Activated CD8-positive, alpha-beta T cell treated with anti-CD3 and anti-CD28 coated beads for 36 hours (primary cell): ENCODE measurements at regions not wholly inside any gene's neighbourhood (a gene's known extent, or its start where the extent isn't known, plus 50 kb on each side); places are given as distances from the start of the nearest gene placed in this dataset.

Experiments
- ATAC-seq: fragments of 200-7000 bp; cut with Tn5 transposase; one replicate; pipeline ENCODE4 v1.10.0; 2021; ENCODE audit warnings: mild to moderate bottlenecking, moderate library complexity
- CTCF ChIA-PET: fragments of 350-600 bp; sonication (Branson Sonifier 250); formaldehyde crosslinking; loops from one replicate; lab custom pipeline; 2021; ENCODE audit warnings: antibody characterized with exemption; lab: Charles Lee
- POLR2A ChIA-PET: fragments of 350-600 bp; sonication (Branson Sonifier 250); formaldehyde crosslinking; loops from one replicate; lab custom pipeline; 2021; ENCODE audit warnings: antibody characterized with exemption; lab: Charles Lee
- DNase-seq: peaks from one replicate; pipeline ENCODE4 v3.0.0-alpha.2; 2020
- H3K27ac Mint-ChIP-seq: one replicate; pipeline ENCODE4 v1.8.0; 2021; ENCODE audit warnings: mild to moderate bottlenecking, mixed read lengths
- H3K27me3 Mint-ChIP-seq: one replicate; pipeline ENCODE4 v1.8.0; 2021; ENCODE audit warnings: mixed read lengths
- H3K36me3 Mint-ChIP-seq: one replicate; pipeline ENCODE4 v1.8.0; 2021; ENCODE audit warnings: low read depth, mixed read lengths
- H3K4me1 Mint-ChIP-seq: one replicate; pipeline ENCODE4 v1.8.0; 2021; ENCODE audit warnings: low read depth, mixed read lengths
- H3K4me3 Mint-ChIP-seq: one replicate; pipeline ENCODE4 v1.8.0; 2021; ENCODE audit warnings: mild to moderate bottlenecking, moderate library complexity, mixed read lengths
- H3K9me3 Mint-ChIP-seq: one replicate; pipeline ENCODE4 v1.8.0; 2021; ENCODE audit warnings: mixed read lengths
- intact Hi-C: fragments of 100-400 bp; cut with micrococcal nuclease; formaldehyde crosslinking; loops from one replicate; pipeline ENCODE4 v1.10.0; 2022
- TF ChIP-seq, protein P1 (sequence below): fragments of 200-600 bp; IDR thresholded peaks from one replicate; pipeline ENCODE4 v1.8.0; 2022; ENCODE audit warnings: antibody characterized with exemption, mild to moderate bottlenecking

DNA sequence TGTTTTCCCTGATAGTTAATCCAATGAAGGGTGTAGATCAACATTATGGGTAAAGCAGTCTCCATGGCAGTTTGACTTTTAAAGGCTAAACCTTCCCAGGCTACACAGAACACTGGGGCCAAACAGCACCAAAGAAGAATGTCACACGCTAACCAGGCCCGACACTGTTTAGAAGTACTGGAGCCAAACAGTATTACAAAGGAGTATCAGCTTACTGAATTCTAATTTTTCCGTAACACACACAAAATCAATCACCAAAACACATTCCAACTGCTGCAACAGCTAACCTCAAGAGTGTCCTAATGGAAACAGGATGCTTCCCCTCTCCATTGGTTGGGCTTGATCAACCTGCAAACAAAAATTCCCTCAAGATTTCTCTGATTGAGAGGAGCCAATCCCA, 783.5 kb downstream of the PCDH18 start:
- TF ChIP-seq, protein P1, sequence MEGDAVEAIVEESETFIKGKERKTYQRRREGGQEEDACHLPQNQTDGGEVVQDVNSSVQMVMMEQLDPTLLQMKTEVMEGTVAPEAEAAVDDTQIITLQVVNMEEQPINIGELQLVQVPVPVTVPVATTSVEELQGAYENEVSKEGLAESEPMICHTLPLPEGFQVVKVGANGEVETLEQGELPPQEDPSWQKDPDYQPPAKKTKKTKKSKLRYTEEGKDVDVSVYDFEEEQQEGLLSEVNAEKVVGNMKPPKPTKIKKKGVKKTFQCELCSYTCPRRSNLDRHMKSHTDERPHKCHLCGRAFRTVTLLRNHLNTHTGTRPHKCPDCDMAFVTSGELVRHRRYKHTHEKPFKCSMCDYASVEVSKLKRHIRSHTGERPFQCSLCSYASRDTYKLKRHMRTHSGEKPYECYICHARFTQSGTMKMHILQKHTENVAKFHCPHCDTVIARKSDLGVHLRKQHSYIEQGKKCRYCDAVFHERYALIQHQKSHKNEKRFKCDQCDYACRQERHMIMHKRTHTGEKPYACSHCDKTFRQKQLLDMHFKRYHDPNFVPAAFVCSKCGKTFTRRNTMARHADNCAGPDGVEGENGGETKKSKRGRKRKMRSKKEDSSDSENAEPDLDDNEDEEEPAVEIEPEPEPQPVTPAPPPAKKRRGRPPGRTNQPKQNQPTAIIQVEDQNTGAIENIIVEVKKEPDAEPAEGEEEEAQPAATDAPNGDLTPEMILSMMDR = no peak
- no peaks in the 10 kb centered on the region for H3K4me1 Mint-ChIP-seq
- H3K27me3 Mint-ChIP-seq = no peaks in the 10 kb centered on the region
- H3K9me3 Mint-ChIP-seq = peaks cover 4% of the 10 kb centered on the region
- ChIA-PET CTCF (no interaction called here), POLR2A (no interaction called here)
- no peak overlapping the region for H3K27ac Mint-ChIP-seq
- ATAC-seq (no peak), DNase-seq (no peak)
- no peaks in the 10 kb centered on the region for H3K36me3 Mint-ChIP-seq
- no peak overlapping the region for H3K4me3 Mint-ChIP-seq
- intact Hi-C loops = no loop called here

DNA sequence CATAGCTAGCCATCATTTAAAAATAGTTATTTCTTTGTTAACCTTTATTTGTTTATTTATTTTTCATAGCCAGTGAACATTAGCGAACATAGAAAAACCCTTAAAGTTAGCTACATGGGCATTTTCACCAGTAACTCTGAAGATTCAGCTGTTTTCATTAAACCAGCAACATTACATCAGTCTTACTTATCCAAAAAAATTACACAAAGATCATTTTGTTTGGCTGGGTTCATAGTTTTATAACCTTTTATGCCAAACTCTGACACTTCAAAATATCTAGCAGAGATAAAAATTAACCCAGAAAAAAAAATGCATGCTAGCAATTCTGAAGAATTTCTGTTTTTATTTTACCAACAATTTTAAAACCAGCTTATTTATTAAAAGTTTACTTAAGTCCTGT, 784.1 kb downstream of the PCDH18 start:
- Mint-ChIP-seq H3K36me3 (no peaks in the 10 kb centered on the region), H3K4me3 (no peak overlapping the region), H3K27me3 (no peaks in the 10 kb centered on the region), H3K9me3 (peaks cover 4% of the 10 kb centered on the region), H3K4me1 (no peaks in the 10 kb centered on the region), H3K27ac (no peak overlapping the region)
- no peak for ATAC-seq
- intact Hi-C loops = no loop called here
- TF ChIP-seq, protein P1 = no peak
- DNase-seq = no peak
- POLR2A ChIA-PET = no interaction called here
- CTCF ChIA-PET = no interaction called here

DNA sequence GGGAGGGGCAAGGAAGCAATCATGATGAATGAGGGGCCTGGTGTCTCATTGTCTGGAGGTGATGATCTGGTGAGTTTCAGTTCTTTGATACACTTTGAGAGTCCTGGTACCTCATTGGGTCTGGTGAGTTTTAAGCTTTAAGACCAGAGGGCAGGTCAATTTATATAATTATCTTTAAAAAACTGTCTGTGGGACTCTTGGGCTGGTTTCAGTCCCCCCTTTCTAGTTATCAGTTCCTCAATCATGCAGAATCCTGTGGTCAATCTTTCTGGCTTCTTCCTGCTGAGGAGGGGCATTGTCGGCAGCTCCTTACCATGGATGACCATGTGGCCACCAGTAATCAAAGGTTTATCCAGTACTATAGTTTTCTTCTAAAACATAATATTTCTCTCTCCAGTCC, 789.1 kb downstream of the PCDH18 start:
- POLR2A ChIA-PET = no interaction called here

DNA sequence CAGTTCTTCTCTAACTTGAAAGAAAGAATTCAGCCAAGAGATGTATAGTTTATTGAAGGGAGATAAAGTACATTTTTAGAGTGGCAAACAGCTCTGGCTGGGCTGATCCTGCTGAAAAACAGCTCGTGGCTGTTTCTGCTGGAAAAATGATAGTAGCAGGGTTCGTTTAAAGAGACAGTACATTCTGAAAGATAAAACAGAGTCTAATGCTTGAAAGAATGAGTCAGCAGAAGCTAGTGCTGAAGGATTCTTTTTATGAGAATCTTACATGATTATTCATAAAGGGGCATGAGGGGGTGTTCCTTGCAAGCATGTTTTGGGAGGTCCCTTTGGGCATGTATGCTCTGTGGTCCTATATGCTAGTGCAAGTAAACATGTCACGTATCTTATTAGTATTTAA, 790.0 kb downstream of the PCDH18 start:
- H3K36me3 Mint-ChIP-seq = no peaks in the 10 kb centered on the region
- CTCF ChIA-PET = no interaction called here

More for the DNA sequence above, 789.1 kb downstream of the PCDH18 start:
- H3K27ac Mint-ChIP-seq = no peak overlapping the region
- no peak for DNase-seq
- ATAC-seq = no peak
- H3K4me3 Mint-ChIP-seq = no peak overlapping the region
- TF ChIP-seq, protein P1 = no peak
- intact Hi-C loops = no loop called here
- no peaks in the 10 kb centered on the region for H3K27me3 Mint-ChIP-seq
- H3K9me3 Mint-ChIP-seq = peaks cover 3% of the 10 kb centered on the region
- H3K36me3 Mint-ChIP-seq = no peaks in the 10 kb centered on the region
- H3K4me1 Mint-ChIP-seq = no peaks in the 10 kb centered on the region
- CTCF ChIA-PET = no interaction called here

GRCh38 chr4:136741468-136741867, 790.8 kb downstream of the PCDH18 start:
- TF ChIP-seq, protein P1 = no peak
- H3K36me3 Mint-ChIP-seq = no peaks in the 10 kb centered on the region
- POLR2A ChIA-PET = no interaction called here
- no peaks in the 10 kb centered on the region for H3K4me1 Mint-ChIP-seq
- H3K27me3 Mint-ChIP-seq = no peaks in the 10 kb centered on the region
- CTCF ChIA-PET = interaction anchor here (1.1 kb wide), 1 partner anchor 8 kb away, joined by 3 read pairs; no protein-coding TSS in a partner anchor
- no peak overlapping the region for H3K27ac Mint-ChIP-seq
- H3K4me3 Mint-ChIP-seq = no peak overlapping the region
- no peak for DNase-seq
- peaks cover 3% of the 10 kb centered on the region for H3K9me3 Mint-ChIP-seq
- ATAC-seq = no peak
- intact Hi-C loops = no loop called here

More for the DNA sequence above, 790.0 kb downstream of the PCDH18 start:
- Mint-ChIP-seq H3K9me3 (peaks cover 3% of the 10 kb centered on the region), H3K4me1 (no peaks in the 10 kb centered on the region), H3K27ac (no peak overlapping the region), H3K27me3 (no peaks in the 10 kb centered on the region), H3K4me3 (no peak overlapping the region)
- TF ChIP-seq, protein P1 = no peak
- ATAC-seq (no peak), DNase-seq (no peak)
- intact Hi-C loops = no loop called here
- POLR2A ChIA-PET = no interaction called here
